A172 (cell line): ENCODE measurements at regions not wholly inside any gene's neighbourhood (a gene's known extent, or its start where the extent isn't known, plus 50 kb on each side); places are given as distances from the start of the nearest gene placed in this dataset.
"Not testable (repeated sequence)": the region's sequence is repeated elsewhere in the genome, so short reads cannot be mapped to it uniquely, and the experiment has no call there.

Source experiments
- DNase-seq: peaks from one replicate; pipeline ENCODE4 v3.0.0-alpha.2; 2015; ENCODE audit warnings: low spot score

- DNase-seq: no peak
These were observed 472.3 kb downstream of the BRD1 start for GRCh38 chr22:49355211-49355920.

GRCh38 chr22:49354516-49355210, 473.0 kb downstream of the BRD1 start:
- DNase-seq: peak; percentile 65

GRCh38 chr22:49353235-49353634, 474.4 kb downstream of the BRD1 start:
- DNase-seq: no peak

- DNase-seq: no peak
These were observed 475.1 kb downstream of the BRD1 start for GRCh38 chr22:49352361-49353169.

- DNase-seq: no peak
These were observed 475.9 kb downstream of the BRD1 start for GRCh38 chr22:49351761-49352227.

GRCh38 chr22:49350441-49351121, 477.1 kb downstream of the BRD1 start:
- DNase-seq: peak; percentile 15

GRCh38 chr22:49349841-49350381, 477.8 kb downstream of the BRD1 start:
- no peak for DNase-seq

- no peak for DNase-seq
These were observed 478.4 kb downstream of the BRD1 start for GRCh38 chr22:49349181-49349835.

- no peak for DNase-seq
These were observed 479.0 kb downstream of the BRD1 start for GRCh38 chr22:49348631-49349030.

- no peak for DNase-seq
These were observed 480.3 kb downstream of the BRD1 start for GRCh38 chr22:49347376-49347775.

- DNase-seq: no peak
These were observed 481.8 kb downstream of the BRD1 start for GRCh38 chr22:49345896-49346295.

GRCh38 chr22:49344656-49345055, 483.0 kb downstream of the BRD1 start:
- no peak for DNase-seq

GRCh38 chr22:49344161-49344560, 483.5 kb downstream of the BRD1 start:
- no peak for DNase-seq

GRCh38 chr22:49340406-49340805, 487.3 kb downstream of the BRD1 start:
- no peak for DNase-seq

GRCh38 chr22:49336483-49336882, 491.2 kb downstream of the BRD1 start:
- DNase-seq: not testable (repeated sequence)

- no peak for DNase-seq
These were observed 492.7 kb downstream of the BRD1 start for GRCh38 chr22:49334976-49335375.

GRCh38 chr22:49334449-49334789, 493.3 kb downstream of the BRD1 start:
- no peak for DNase-seq

- no peak for DNase-seq
These were observed 494.5 kb downstream of the BRD1 start for GRCh38 chr22:49333206-49333605.

- no peak for DNase-seq
These were observed 495.0 kb downstream of the BRD1 start for GRCh38 chr22:49332691-49333090.

GRCh38 chr22:49331878-49332277, 495.8 kb downstream of the BRD1 start:
- no peak for DNase-seq

- no peak for DNase-seq
These were observed 496.4 kb downstream of the BRD1 start for GRCh38 chr22:49331223-49331815.
